Keratinocyte (primary cell): ENCODE measurements at regions not wholly inside any gene's neighbourhood (a gene's known extent, or its start where the extent isn't known, plus 50 kb on each side); places are given as distances from the start of the nearest gene placed in this dataset.

Experiments used
- DNase-seq: peaks from one replicate; pipeline ENCODE4 v3.0.0-alpha.2; 2011; ENCODE audit warnings: low read depth, missing footprints, low spot score
- FAIRE-seq: peaks from 2 replicates; lab custom pipeline; 2011; peaks lifted over from hg19 to GRCh38; lab: Jason Lieb, UNC
- H2AFZ ChIP-seq: 2 replicates; pipeline ENCODE4 v1.6.0; 2012; ENCODE audit warnings: low read length, control low read depth, inconsistent platforms; ENCODE audit not compliant: control insufficient read depth
- H3K27ac ChIP-seq: 2 replicates; pipeline ENCODE4 v1.5.1; 2011; ENCODE audit warnings: low read length; ENCODE audit not compliant: control insufficient read depth, insufficient read depth
- H3K27me3 ChIP-seq: 3 replicates; pipeline ENCODE4 v1.6.0; 2011; ENCODE audit warnings: low read length; ENCODE audit not compliant: control insufficient read depth, insufficient read depth; ENCODE audit errors: extremely low read depth
- H3K36me3 ChIP-seq, 2 experiments: 2 replicates in 1 of 2; 3 replicates in 1 of 2; pipeline ENCODE4 v1.5.1; 2011; ENCODE audit warnings: low read length in 2 of 2, mild to moderate bottlenecking in 1 of 2; ENCODE audit not compliant: control insufficient read depth in 2 of 2, insufficient read depth in 2 of 2; ENCODE audit errors: extremely low read depth in 1 of 2
- H3K4me1 ChIP-seq: 3 replicates; pipeline ENCODE4 v1.5.1; 2011; ENCODE audit warnings: low read length; ENCODE audit not compliant: control insufficient read depth, insufficient read depth; ENCODE audit errors: extremely low read depth
- H3K4me2 ChIP-seq: 3 replicates; pipeline ENCODE4 v1.6.0; 2011; ENCODE audit warnings: low read depth, low read length; ENCODE audit not compliant: control insufficient read depth, insufficient read depth; ENCODE audit errors: extremely low read depth
- H3K4me3 ChIP-seq, 3 experiments: fragments of 200-600 bp in 1 of 3; sonication (generic) in 1 of 3; 2 replicates in 2 of 3; 3 replicates in 1 of 3; pipeline ENCODE4 v1.5.1; 2011 to 2016; ENCODE audit warnings: low read length in 3 of 3, mild to moderate bottlenecking in 3 of 3, control low read depth in 2 of 3, inconsistent platforms in 1 of 3, low read depth in 1 of 3, mixed read lengths in 1 of 3, mixed run types in 1 of 3, moderate library complexity in 1 of 3; ENCODE audit not compliant: control insufficient read depth in 2 of 3, insufficient read depth in 2 of 3; ENCODE audit errors: extremely low read depth in 1 of 3
- H3K79me2 ChIP-seq: 2 replicates; pipeline ENCODE4 v1.6.0; 2012; ENCODE audit warnings: low read length; ENCODE audit not compliant: control insufficient read depth, insufficient read depth
- H3K9ac ChIP-seq: 3 replicates; pipeline ENCODE4 v1.6.0; 2011; ENCODE audit warnings: low read length; ENCODE audit not compliant: control insufficient read depth, insufficient read depth; ENCODE audit errors: extremely low read depth
- H3K9me1 ChIP-seq: 3 replicates; pipeline ENCODE4 v1.6.0; 2011; ENCODE audit warnings: low read length; ENCODE audit not compliant: control insufficient read depth, insufficient read depth; ENCODE audit errors: extremely low read depth
- H3K9me3 ChIP-seq: 2 replicates; pipeline ENCODE4 v1.5.1; 2012; ENCODE audit warnings: low read depth, low read length; ENCODE audit not compliant: control insufficient read depth
- H4K20me1 ChIP-seq: 3 replicates; pipeline ENCODE4 v1.6.0; 2011; ENCODE audit warnings: low read length; ENCODE audit not compliant: control insufficient read depth, insufficient read depth; ENCODE audit errors: extremely low read depth
- EZH2 ChIP-seq: IDR thresholded peaks from one replicate; pipeline ENCODE4 v1.6.1; 2012; ENCODE audit warnings: inconsistent platforms, mild to moderate bottlenecking, low read length, moderate library complexity
- dilution Hi-C: fragments of 300-500 bp; cut with MboI; formaldehyde crosslinking; loops from one replicate; pipeline ENCODE4 v1.7.0; 2020; ENCODE audit warnings: low sequenced_read_pairs; ENCODE audit not compliant: extremely low pct_ligation_motif_present
- TF ChIP-seq, protein P1 (sequence below), 3 experiments: IDR thresholded peaks in 1 of 3; conservative IDR thresholded peaks in 1 of 3; optimal IDR thresholded peaks in 1 of 3; 2 replicates in 2 of 3; 3 replicates in 1 of 3; pipeline versions ENCODE3 to v1.5.1; 2011; ENCODE audit warnings: low read length in 3 of 3, mild to moderate bottlenecking in 3 of 3, moderate library complexity in 2 of 3, control low read depth in 1 of 3, inconsistent platforms in 1 of 3; ENCODE audit not compliant: insufficient read depth in 2 of 3; ENCODE audit errors: extremely low read depth in 1 of 3

DNA sequence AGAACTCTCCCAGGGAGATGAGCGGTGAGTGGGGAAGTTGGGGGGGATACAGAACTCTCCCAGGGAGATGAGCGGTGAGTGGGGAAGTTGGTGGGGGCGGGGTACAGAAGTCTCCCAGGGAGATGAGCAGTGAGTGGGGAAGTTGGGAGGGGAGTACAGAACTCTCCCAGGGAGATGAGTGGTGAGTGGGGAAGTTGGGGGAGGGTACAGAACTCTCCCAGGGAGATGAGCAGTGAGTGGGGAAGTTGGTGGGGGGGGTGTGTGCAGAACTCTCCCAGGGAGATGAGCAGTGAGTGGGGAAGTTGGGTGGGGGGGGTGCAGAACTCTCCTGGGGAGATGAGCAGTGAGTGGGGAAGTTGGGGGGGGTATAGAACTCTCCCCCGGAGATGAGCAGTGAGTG, 186.5 kb downstream of the SHANK2 start:
- no peak for TF ChIP-seq EZH2
- TF ChIP-seq, protein P1, sequence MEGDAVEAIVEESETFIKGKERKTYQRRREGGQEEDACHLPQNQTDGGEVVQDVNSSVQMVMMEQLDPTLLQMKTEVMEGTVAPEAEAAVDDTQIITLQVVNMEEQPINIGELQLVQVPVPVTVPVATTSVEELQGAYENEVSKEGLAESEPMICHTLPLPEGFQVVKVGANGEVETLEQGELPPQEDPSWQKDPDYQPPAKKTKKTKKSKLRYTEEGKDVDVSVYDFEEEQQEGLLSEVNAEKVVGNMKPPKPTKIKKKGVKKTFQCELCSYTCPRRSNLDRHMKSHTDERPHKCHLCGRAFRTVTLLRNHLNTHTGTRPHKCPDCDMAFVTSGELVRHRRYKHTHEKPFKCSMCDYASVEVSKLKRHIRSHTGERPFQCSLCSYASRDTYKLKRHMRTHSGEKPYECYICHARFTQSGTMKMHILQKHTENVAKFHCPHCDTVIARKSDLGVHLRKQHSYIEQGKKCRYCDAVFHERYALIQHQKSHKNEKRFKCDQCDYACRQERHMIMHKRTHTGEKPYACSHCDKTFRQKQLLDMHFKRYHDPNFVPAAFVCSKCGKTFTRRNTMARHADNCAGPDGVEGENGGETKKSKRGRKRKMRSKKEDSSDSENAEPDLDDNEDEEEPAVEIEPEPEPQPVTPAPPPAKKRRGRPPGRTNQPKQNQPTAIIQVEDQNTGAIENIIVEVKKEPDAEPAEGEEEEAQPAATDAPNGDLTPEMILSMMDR (optimal IDR thresholded peaks at IDR 0.05 in 1 of 3, IDR thresholded peaks at IDR 0.05 in 1 of 3, conservative IDR thresholded peaks at IDR 0.05 in 1 of 3; ENCODE audit: extremely low read depth in 1 of 3, insufficient read depth in 2 of 3, low read length in 3 of 3): no peak
- Histone ChIP-seq H3K9me1 (no peaks in the 10 kb centered on the region), H3K79me2 (no peaks in the 10 kb centered on the region), H4K20me1 (no peaks in the 10 kb centered on the region), H3K27ac (no peak overlapping the region), H3K4me3 (no peak overlapping the region), H2AFZ (no peak overlapping the region), H3K4me1 (no peaks in the 10 kb centered on the region), H3K36me3 (no peaks in the 10 kb centered on the region), H3K4me2 (no peak overlapping the region), H3K9me3 (peaks cover 13% of the 10 kb centered on the region), H3K9ac (no peak overlapping the region), H3K27me3 (no peaks in the 10 kb centered on the region)
- FAIRE-seq (no peak), DNase-seq (no peak)
- dilution Hi-C loops: no loop called here

DNA sequence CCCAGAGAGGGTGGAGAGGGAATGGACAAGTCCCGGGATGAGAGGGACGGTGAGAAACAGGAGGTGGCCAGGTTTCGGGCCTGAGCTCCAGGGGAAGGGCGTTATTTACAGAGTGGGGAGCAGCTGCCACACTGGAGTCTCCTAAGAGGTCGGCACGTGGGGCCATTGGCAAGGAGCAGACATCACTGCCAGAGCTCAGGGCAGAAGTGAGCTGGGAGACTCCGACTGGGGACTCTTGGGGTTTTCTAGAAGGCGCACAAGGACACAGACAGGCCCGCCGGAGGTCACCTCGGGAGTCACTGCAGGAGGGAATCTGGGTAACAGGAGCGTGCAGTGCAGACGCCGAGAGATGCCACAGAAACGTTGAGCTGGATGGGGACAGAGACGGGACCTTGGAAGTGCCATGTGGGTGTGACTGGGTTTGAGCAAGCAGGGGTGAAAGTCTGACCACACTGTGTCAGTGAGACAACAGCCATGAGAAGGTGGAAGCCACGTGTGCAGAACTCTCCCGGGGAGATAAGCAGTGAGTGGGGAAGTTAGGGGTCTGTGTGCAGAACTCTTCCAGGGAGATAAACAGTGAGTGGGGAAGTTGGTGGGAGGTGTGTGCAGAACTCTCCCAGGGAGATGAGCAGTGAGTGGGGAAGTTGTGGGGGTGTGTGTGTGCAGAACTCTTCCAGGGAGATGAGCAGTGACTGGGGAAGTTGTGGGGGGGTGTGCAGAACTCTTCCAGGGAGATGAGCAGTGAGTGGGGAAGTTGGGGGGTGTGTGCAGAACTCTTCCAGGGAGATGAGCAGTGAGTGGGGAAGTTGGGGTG, 187.5 kb downstream of the SHANK2 start:
- H3K27ac ChIP-seq: no peak overlapping the region
- no peak for FAIRE-seq
- H4K20me1 ChIP-seq: no peaks in the 10 kb centered on the region
- TF ChIP-seq, protein P1 (optimal IDR thresholded peaks at IDR 0.05 in 1 of 3, IDR thresholded peaks at IDR 0.05 in 1 of 3, conservative IDR thresholded peaks at IDR 0.05 in 1 of 3; ENCODE audit: extremely low read depth in 1 of 3, insufficient read depth in 2 of 3, low read length in 3 of 3): no peak
- no peak for TF ChIP-seq EZH2
- H3K9me1 ChIP-seq: no peaks in the 10 kb centered on the region
- no peak for DNase-seq
- no peak overlapping the region for H3K9ac ChIP-seq
- H3K27me3 ChIP-seq: no peaks in the 10 kb centered on the region
- H3K4me1 ChIP-seq: no peaks in the 10 kb centered on the region
- H3K4me2 ChIP-seq: no peak overlapping the region
- H3K36me3 ChIP-seq: no peaks in the 10 kb centered on the region
- no peaks in the 10 kb centered on the region for H3K79me2 ChIP-seq
- dilution Hi-C loops: no loop called here
- H2AFZ ChIP-seq: no peak overlapping the region
- H3K4me3 ChIP-seq: no peak overlapping the region
- H3K9me3 ChIP-seq: peaks cover 13% of the 10 kb centered on the region
